ENCODE measurements at regions not wholly inside any gene's neighbourhood (a gene's known extent, or its start where the extent isn't known, plus 50 kb on each side); places are given as distances from the start of the nearest gene placed in this dataset.

DNA sequence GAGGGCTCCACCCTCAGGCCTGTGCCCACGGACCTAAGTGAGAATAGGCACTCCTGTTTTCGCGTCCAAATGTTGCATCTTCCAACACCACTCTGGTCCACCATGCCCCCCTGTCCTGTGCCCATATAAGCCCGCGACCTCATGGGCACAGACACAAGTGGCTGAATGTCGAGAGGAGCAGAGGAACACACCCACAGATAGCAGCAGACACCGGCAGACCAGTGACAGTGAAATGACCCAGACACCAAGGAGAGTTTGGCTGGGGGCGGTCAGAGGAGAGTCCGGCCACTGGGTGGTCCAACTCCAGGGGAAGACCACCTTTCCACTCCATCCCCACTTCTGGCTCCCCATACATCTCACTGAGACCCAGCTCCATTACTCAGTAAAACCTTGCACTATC, 161.4 kb upstream of the DAB2 start:
- Histone ChIP-seq H3K4me3 (ENCODE audit: control insufficient read depth in 2 of 3, extremely low read depth in 1 of 3, insufficient read depth in 2 of 3, low read depth in 1 of 3, low read length in 3 of 3) (no peak overlapping the region), H3K79me2 (ENCODE audit: control insufficient read depth, insufficient read depth, low read length) (no peaks in the 10 kb centered on the region), H3K4me2 (ENCODE audit: control insufficient read depth, extremely low read depth, insufficient read depth, low read depth, low read length) (no peak overlapping the region), H3K9ac (ENCODE audit: control insufficient read depth, extremely low read depth, insufficient read depth, low read length) (no peak overlapping the region), H3K9me3 (ENCODE audit: control insufficient read depth, low read depth, low read length) (no peaks in the 10 kb centered on the region), H3K36me3 (ENCODE audit: control insufficient read depth in 2 of 2, extremely low read depth in 1 of 2, insufficient read depth in 2 of 2, low read length in 2 of 2) (no peaks in the 10 kb centered on the region), H3K27ac (ENCODE audit: control insufficient read depth, insufficient read depth, low read length) (no peak overlapping the region), H3K4me1 (ENCODE audit: control insufficient read depth, extremely low read depth, insufficient read depth, low read length) (no peaks in the 10 kb centered on the region), H3K27me3 (ENCODE audit: control insufficient read depth, extremely low read depth, insufficient read depth, low read length) (peaks cover 2% of the 10 kb centered on the region), H3K9me1 (ENCODE audit: control insufficient read depth, extremely low read depth, insufficient read depth, low read length) (no peaks in the 10 kb centered on the region), H4K20me1 (ENCODE audit: control insufficient read depth, extremely low read depth, insufficient read depth, low read length) (no peaks in the 10 kb centered on the region), H2AFZ (ENCODE audit: control insufficient read depth, low read length) (no peak overlapping the region)
- FAIRE-seq = no peak
- no peak for DNase-seq (ENCODE audit: low read depth, low spot score)
- TF ChIP-seq EZH2 (IDR thresholded peaks at IDR 0.05; ENCODE audit: low read length) = no peak
- TF ChIP-seq, protein P1, sequence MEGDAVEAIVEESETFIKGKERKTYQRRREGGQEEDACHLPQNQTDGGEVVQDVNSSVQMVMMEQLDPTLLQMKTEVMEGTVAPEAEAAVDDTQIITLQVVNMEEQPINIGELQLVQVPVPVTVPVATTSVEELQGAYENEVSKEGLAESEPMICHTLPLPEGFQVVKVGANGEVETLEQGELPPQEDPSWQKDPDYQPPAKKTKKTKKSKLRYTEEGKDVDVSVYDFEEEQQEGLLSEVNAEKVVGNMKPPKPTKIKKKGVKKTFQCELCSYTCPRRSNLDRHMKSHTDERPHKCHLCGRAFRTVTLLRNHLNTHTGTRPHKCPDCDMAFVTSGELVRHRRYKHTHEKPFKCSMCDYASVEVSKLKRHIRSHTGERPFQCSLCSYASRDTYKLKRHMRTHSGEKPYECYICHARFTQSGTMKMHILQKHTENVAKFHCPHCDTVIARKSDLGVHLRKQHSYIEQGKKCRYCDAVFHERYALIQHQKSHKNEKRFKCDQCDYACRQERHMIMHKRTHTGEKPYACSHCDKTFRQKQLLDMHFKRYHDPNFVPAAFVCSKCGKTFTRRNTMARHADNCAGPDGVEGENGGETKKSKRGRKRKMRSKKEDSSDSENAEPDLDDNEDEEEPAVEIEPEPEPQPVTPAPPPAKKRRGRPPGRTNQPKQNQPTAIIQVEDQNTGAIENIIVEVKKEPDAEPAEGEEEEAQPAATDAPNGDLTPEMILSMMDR (optimal IDR thresholded peaks at IDR 0.05 in 1 of 3, IDR thresholded peaks at IDR 0.05 in 1 of 3, conservative IDR thresholded peaks at IDR 0.05 in 1 of 3; ENCODE audit: extremely low read depth in 1 of 3, insufficient read depth in 2 of 3, low read length in 3 of 3) = no peak
- dilution Hi-C loops (cut with MboI; ENCODE audit: extremely low pct_ligation_motif_present, low sequenced_read_pairs) = no loop called here

DNA sequence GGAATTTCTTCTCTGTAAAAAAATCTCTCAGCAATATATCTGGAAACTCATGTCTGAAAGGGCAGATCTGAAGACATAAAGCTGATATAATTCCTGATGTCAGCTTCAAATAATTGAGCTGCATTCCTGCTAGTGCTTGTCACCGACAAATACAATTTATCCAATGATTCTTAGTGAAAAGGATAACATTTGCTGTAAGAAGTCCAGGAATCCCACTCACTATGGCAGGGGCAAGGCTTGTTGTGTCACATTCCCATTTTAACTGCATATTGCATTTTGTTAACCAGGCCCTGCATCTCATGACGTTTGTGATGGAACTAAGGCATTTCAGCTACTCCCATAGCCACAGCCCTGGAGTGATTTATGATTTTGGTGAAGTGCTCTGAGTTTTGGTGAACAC, 160.1 kb upstream of the DAB2 start:
- H3K79me2 ChIP-seq (ENCODE audit: control insufficient read depth, insufficient read depth, low read length) = no peaks in the 10 kb centered on the region
- H3K4me1 ChIP-seq (ENCODE audit: control insufficient read depth, extremely low read depth, insufficient read depth, low read length) = no peaks in the 10 kb centered on the region
- H4K20me1 ChIP-seq (ENCODE audit: control insufficient read depth, extremely low read depth, insufficient read depth, low read length) = no peaks in the 10 kb centered on the region
- dilution Hi-C loops (cut with MboI; ENCODE audit: extremely low pct_ligation_motif_present, low sequenced_read_pairs) = no loop called here
- no peaks in the 10 kb centered on the region for H3K9me3 ChIP-seq (ENCODE audit: control insufficient read depth, low read depth, low read length)
- FAIRE-seq (no peak), DNase-seq (ENCODE audit: low read depth, low spot score) (no peak)
- H3K9ac ChIP-seq (ENCODE audit: control insufficient read depth, extremely low read depth, insufficient read depth, low read length) = no peak overlapping the region
- no peak overlapping the region for H3K4me2 ChIP-seq (ENCODE audit: control insufficient read depth, extremely low read depth, insufficient read depth, low read depth, low read length)
- H3K9me1 ChIP-seq (ENCODE audit: control insufficient read depth, extremely low read depth, insufficient read depth, low read length) = no peaks in the 10 kb centered on the region
- no peak for TF ChIP-seq EZH2 (IDR thresholded peaks at IDR 0.05; ENCODE audit: low read length)
- TF ChIP-seq, protein P1 (optimal IDR thresholded peaks at IDR 0.05 in 1 of 3, IDR thresholded peaks at IDR 0.05 in 1 of 3, conservative IDR thresholded peaks at IDR 0.05 in 1 of 3; ENCODE audit: extremely low read depth in 1 of 3, insufficient read depth in 2 of 3, low read length in 3 of 3) = no peak
- no peak overlapping the region for H3K4me3 ChIP-seq (ENCODE audit: control insufficient read depth in 2 of 3, extremely low read depth in 1 of 3, insufficient read depth in 2 of 3, low read depth in 1 of 3, low read length in 3 of 3)
- H3K27me3 ChIP-seq (ENCODE audit: control insufficient read depth, extremely low read depth, insufficient read depth, low read length) = peaks cover 2% of the 10 kb centered on the region
- no peak overlapping the region for H2AFZ ChIP-seq (ENCODE audit: control insufficient read depth, low read length)
- H3K36me3 ChIP-seq (ENCODE audit: control insufficient read depth in 2 of 2, extremely low read depth in 1 of 2, insufficient read depth in 2 of 2, low read length in 2 of 2) = no peaks in the 10 kb centered on the region
- no peak overlapping the region for H3K27ac ChIP-seq (ENCODE audit: control insufficient read depth, insufficient read depth, low read length)
